HL-60 (cell line): ENCODE measurements at regions not wholly inside any gene's neighbourhood (a gene's known extent, or its start where the extent isn't known, plus 50 kb on each side); places are given as distances from the start of the nearest gene placed in this dataset.

Experiments
- CTCF ChIP-seq: IDR thresholded peaks from one replicate; pipeline ENCODE4 v1.5.1; 2011; ENCODE audit warnings: low read length, control low read depth, inconsistent platforms; ENCODE audit not compliant: insufficient read depth
- POLR2AphosphoS5 ChIP-seq: IDR thresholded peaks from 2 replicates; pipeline ENCODE4 v1.6.1; 2012; ENCODE audit warnings: low read depth
- REST ChIP-seq: IDR thresholded peaks from 2 replicates; pipeline ENCODE4 v1.6.1; 2012; ENCODE audit warnings: low read depth; ENCODE audit not compliant: insufficient replicate concordance
- SPI1 ChIP-seq: IDR thresholded peaks from 2 replicates; pipeline ENCODE4 v1.6.1; 2012; ENCODE audit warnings: low read depth, mild to moderate bottlenecking, borderline replicate concordance

- TF ChIP-seq CTCF (no peak), REST (no peak), SPI1 (no peak), POLR2AphosphoS5 (no peak)
Observed at GRCh38 chr9:79477955-79478771, 93.6 kb upstream of the TLE4 start.
